HL-60 (cell line): ENCODE measurements at regions not wholly inside any gene's neighbourhood (a gene's known extent, or its start where the extent isn't known, plus 50 kb on each side); places are given as distances from the start of the nearest gene placed in this dataset.
"Not testable (repeated sequence)": the region's sequence is repeated elsewhere in the genome, so short reads cannot be mapped to it uniquely, and the experiment has no call there.

ENCODE experiments used
- DNase-seq, 2 experiments: peaks; one replicate each; pipeline ENCODE4 v3.0.0-alpha.2; 2010 to 2020; ENCODE audit warnings: low read depth in 1 of 2, low spot score in 1 of 2
- H3K27ac ChIP-seq: fragments of 250-450 bp; sonication (Bioruptor Pico); replicated peaks from 2 replicates; pipeline ENCODE4 v1.5.1; 2020; ENCODE audit warnings: mild to moderate bottlenecking, moderate library complexity
- H3K27me3 ChIP-seq: fragments of 250-450 bp; sonication (Bioruptor Pico); 2 replicates; pipeline ENCODE4 v1.5.1; 2021; ENCODE audit warnings: mild to moderate bottlenecking, moderate library complexity; ENCODE audit not compliant: insufficient read depth, poor library complexity, severe bottlenecking
- H3K4me3 ChIP-seq: replicated peaks from 2 replicates; pipeline ENCODE4 v1.5.1; 2011; ENCODE audit warnings: mild to moderate bottlenecking, control low read depth, low read length; ENCODE audit not compliant: insufficient read depth
- CTCF ChIP-seq: IDR thresholded peaks from one replicate; pipeline ENCODE4 v1.5.1; 2011; ENCODE audit warnings: low read length, control low read depth, inconsistent platforms; ENCODE audit not compliant: insufficient read depth
- GABPA ChIP-seq: IDR thresholded peaks from 2 replicates; pipeline ENCODE4 v1.6.1; 2012; ENCODE audit warnings: low read depth
- POLR2AphosphoS5 ChIP-seq: IDR thresholded peaks from 2 replicates; pipeline ENCODE4 v1.6.1; 2012; ENCODE audit warnings: low read depth
- REST ChIP-seq: IDR thresholded peaks from 2 replicates; pipeline ENCODE4 v1.6.1; 2012; ENCODE audit warnings: low read depth; ENCODE audit not compliant: insufficient replicate concordance
- SPI1 ChIP-seq: IDR thresholded peaks from 2 replicates; pipeline ENCODE4 v1.6.1; 2012; ENCODE audit warnings: low read depth, mild to moderate bottlenecking, borderline replicate concordance

DNA sequence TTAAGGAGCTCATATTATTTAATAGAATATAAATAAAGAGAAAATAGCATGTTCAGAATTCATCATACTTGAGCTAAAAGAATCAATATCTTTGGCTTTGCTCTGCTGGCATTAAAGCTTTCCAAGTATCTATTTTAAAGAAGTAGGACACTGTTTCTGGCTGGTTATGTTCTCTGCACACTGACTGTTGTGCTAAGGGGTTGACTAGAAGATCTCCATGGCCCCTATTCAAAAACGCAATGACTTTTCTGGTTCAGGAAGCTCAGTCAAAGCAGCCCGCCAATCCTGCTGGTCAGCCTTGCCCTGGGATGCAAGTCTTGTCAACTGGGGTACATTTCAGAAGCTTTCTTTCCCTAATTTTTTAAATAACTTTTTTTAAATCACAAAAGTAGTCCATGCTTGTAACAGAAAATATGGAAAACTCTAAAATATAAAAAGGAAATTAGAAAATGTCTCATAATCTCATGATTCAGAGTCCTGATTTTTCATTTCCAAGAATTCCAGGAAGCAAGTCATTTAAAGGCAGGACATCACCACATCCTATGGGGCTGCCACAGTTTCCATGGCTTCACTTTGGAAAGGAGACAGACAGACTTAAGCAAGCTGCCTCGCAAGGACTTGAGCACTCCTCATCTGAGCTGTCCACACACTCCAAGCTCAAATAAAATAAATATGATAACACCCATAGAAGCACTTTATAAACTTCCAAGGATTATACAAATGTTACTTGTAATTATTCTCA, 195.1 kb downstream of the TXNL1 start:
- H3K27me3 ChIP-seq, result no peaks in the 10 kb centered on the region
- DNase-seq, result peak in 1 of 2 experiments; percentile 18
- no peak overlapping the region for H3K4me3 ChIP-seq
- H3K27ac ChIP-seq, result no peak overlapping the region
- TF ChIP-seq GABPA (no peak), POLR2AphosphoS5 (no peak), REST (no peak), CTCF (no peak), SPI1 (no peak)

DNA sequence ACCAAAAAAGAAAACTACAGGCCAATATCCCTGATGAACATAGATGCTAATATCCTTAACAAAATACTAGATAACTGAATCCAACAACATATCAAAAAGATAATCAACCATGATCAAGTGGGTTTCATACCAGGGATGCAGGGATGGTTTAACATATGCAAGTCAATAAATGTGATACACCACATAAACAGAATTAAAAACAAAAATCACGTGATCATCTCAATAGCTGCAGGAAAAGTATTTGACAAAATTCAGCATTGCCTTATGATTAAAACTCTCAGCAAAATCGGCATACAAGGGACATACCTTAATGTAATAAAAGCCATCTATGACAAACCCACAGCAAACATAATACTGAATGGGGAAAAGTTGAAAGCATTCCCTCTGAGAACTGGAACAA, 199.9 kb downstream of the TXNL1 start:
- H3K4me3 ChIP-seq, DNase-seq, H3K27ac ChIP-seq, H3K27me3 ChIP-seq: not testable (repeated sequence)

- no peak for TF ChIP-seq POLR2AphosphoS5
- TF ChIP-seq GABPA, result no peak
- no peak for TF ChIP-seq REST
- TF ChIP-seq SPI1, result no peak
- no peak for TF ChIP-seq CTCF
- no peak for DNase-seq
- Histone ChIP-seq H3K27ac (no peak overlapping the region), H3K4me3 (no peak overlapping the region), H3K27me3 (no peaks in the 10 kb centered on the region)
These were observed 201.7 kb downstream of the TXNL1 start for GRCh38 chr18:56436651-56437050.

GRCh38 chr18:56433919-56434318, 204.5 kb downstream of the TXNL1 start:
- TF ChIP-seq POLR2AphosphoS5 (no peak), CTCF (no peak), REST (no peak), SPI1 (no peak), GABPA (no peak)
- no peak overlapping the region for H3K4me3 ChIP-seq
- no peak overlapping the region for H3K27ac ChIP-seq
- H3K27me3 ChIP-seq, result no peaks in the 10 kb centered on the region
- DNase-seq, result no peak
